ENCODE measurements at regions not wholly inside any gene's neighbourhood (a gene's known extent, or its start where the extent isn't known, plus 50 kb on each side); places are given as distances from the start of the nearest gene placed in this dataset.

DNA sequence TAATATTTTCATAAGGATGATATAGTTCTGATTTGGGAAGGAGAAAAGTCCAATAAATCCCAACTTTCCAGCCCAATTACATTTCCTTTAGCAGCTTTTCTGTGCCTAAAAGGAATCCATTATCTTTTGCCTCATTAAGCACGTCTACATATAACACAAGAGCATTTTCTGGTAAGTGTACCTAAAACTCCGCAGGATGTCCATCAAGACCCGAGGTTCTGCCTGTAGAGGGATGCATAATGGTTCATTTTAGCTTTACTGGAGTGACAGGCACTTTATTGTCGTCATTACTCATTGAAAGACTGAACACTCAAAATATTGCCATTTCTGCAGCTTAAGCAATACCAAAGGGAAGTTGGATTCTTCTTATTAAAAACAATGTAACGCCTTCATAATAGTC, 669.0 kb downstream of the PRELID2 start:
- no peak for DNase-seq

DNA sequence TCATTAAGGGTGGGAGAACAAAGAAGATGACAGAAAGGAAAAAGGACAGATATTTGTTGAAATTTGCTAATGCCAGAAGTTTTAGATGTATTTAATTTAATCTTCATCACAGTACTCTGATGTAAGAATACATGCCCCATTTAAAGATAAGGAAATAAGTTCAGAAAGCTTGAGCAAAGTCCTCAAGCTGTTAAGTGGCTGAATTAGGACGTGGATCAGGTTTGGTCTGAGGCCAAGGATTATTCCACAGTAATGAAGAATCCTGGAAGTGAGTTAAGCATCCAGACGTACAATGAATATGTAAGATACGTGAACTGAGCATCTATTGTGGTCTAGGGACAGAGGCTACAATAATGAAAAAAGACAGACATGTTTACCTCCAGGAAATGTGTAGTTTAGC, 671.3 kb downstream of the PRELID2 start:
- no peak for DNase-seq

DNA sequence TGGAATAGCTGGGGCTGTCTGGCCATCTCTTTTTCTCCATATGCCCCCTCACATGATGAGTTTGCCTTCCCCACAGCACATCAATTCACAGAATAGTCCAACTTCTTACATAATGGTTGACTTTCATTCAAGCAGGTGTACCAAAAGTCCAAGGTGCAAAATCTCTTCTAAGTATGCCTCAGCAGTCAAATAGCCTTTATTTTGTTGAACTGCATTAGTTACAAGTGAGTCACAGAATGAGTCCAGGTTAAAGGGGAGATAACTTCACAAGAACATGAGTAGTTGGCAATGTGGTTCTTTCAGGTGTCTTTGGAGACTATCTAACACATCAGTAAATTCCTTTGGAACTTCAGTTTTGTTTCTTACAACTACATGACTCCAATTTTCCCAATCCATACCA, 672.5 kb downstream of the PRELID2 start:
- no peak for DNase-seq

DNA sequence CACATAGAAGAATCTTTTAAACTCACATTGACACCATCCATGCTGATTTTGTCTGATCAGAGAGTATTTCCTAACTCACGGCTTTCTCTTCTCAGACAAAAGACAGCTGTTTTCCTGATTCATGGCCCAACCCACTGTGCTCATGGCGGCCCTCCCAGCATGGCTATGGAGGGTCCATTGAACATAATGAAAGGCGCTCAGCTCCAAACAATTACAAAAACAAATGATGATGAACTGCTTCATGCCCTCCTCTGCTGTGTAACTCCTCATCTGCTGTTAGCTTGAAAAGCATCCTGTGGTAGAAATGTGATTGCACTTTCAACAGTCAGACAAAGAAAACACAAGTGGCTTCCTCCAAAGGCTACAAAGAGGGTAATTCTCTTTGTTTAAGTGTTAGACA, 673.8 kb downstream of the PRELID2 start:
- DNase-seq: no peak

DNA sequence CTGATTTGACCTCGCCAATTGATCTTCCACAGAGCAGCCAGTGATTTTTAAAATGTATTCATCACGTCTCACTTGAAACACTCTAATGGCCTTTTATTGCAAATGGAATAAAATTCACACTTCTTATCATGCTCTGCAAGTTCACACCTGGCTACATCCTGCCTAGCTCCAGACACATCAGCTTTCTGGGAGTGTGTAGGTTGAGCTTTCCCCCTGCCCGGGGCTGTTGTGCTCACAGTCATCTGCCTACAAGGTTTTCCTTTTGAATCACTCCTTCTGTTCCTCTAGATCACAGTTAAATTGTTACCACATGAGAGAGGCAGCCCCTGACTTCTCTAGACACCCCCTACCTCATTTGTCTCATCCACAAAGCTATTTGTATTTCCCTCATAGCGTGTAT, 674.5 kb downstream of the PRELID2 start:
- no peak for DNase-seq

DNA sequence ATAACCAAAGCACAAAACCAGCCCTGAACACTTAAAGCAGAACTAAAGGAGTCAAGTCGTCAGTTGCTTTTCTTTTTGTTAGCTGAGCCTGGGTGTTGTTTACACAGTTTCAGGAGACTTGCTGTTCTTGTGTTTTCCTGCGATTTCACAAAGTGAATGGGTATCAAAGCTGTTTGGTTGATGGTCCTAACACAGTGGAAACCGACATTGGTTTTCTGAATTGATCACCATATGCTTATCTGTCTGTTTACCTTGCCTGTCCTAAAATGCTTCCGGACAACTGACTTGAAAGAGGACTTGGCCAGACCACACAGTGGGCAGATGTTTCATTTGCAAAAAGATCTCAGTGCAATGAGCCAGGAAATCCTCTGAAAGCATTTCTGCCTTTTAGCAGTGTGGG, 676.4 kb downstream of the PRELID2 start:
- no peak for DNase-seq

DNA sequence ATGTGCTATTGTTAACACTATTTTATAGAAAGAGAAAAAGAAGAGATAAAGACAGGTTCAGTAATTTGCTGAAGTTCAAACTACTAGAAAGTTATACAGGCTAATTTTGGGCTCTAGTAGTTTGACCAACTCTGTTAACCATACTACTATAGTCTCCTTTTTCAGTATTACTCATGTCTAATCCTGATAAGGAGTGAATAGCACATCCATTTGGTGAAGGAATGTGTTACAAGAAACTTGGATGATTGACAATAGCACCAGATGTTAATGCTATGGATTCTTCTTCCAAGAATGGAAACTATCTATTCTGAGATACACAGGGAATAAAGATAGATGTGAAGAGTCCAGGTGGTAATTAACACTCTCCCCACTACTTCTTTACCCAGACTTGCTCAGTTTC, 677.3 kb downstream of the PRELID2 start:
- DNase-seq: no peak

DNA sequence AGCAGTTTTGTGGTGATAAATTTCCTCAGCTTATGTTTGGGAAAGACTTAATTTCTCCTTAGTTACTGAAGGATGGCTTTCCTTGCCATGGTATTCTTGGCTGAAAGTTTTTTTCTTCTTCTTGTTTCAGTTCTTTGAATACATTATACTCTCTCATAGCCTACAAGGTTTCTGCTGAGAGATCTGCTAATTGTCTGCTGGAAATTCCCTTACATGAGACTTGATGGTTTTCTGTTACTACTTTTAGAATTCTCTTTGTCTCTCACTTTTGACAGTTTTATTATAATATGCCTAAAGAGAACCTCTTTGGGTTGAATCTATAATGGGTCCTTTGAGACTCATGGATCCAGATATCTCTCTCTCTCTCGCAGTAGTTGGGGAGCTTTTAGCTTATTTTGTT, 693.6 kb downstream of the PRELID2 start:
- DNase-seq: no peak

DNA sequence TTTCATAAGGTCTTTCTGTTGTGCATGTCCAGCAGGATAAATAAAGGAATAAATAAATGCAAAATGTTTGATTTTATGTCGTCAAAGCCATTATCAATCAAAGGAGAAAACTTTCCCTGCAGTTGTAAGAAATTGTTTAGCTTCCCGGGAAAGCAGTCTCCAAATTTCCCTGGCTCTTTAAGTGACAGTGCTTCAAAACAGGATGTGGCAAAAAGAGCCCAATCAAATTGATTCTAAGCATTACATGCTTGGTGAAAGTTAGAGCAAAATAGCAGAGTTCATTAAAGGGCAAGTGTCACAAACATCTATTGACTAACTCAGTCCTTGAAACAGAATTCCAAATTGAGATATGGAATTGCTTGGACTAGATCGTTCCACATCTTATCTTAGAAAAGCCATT, 704.1 kb downstream of the PRELID2 start:
- DNase-seq: no peak

DNA sequence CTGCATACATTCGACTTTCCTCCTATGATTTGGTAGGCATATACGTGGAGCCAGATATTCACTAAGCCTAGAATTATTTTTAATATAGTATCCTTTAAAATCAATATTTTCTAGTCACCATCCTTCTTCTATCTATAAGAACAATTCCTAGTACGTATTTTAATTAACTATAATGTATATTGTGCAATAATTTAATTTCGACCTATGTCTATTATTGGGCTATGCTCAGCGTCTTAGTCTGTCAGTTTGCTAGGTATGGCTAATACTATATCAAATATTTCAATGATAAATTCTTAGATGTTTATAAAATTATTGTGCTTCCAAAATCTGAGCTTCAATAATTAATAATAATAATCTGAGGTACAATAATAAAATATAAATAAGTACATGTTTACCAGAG, 705.3 kb downstream of the PRELID2 start:
- no peak for DNase-seq

DNA sequence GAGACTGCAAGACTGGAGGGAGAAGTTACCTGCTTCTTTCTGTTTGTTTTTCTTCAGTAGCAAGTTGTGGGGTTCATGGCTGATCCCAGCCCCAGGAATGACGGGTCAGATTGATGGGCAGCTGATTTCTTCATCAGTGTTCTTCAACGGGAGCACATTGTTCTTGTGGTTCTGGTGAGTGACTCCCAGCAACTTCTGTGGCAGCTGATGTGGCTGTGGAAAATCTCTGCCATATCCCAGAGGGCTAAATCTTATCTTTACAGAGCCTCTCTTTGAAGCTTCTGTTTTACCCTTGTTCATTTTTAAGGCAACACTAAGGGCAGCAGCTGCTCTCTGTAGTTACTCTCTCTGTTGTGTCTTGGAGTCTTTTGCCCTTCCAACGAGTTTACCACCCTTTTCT, 710.3 kb downstream of the PRELID2 start:
- DNase-seq: no peak

DNA sequence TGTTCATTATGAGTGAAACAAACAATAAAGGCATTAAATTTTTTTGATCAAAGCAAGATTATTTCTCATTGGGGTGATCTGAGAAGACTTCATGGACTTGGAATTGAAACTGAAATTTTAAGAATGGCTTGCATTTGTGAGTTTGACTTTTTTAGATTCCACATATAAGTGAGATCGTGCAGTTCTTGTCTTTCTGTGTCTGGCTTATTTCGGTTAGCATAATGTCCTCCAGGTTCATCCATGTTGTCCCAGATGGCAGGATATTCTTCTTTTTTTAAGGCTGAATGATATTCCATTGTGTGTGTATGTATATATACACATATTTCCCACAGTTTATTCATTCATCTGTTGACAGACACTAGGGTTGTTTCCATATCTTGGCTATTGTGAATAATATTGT, 716.5 kb downstream of the PRELID2 start:
- no peak for DNase-seq

DNA sequence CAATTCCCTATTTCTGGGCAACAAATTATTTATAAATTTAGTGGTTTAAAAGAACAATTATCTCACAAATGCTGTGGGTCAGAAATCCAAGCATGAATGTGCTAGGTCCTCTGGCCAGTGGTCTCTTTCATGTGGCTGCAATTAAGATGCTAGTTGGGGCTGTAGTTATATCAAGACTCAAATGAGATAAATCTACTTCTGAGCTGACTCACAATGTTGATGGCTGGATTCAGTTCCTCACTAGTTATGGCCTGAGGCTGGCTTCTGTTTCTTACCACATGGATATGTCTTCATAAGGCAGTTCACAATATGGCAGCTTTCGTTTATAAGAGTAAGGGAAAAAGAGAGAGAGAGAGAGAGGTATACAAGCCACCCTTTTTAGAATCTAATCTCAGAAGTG, 717.0 kb downstream of the PRELID2 start:
- no peak for DNase-seq

DNA sequence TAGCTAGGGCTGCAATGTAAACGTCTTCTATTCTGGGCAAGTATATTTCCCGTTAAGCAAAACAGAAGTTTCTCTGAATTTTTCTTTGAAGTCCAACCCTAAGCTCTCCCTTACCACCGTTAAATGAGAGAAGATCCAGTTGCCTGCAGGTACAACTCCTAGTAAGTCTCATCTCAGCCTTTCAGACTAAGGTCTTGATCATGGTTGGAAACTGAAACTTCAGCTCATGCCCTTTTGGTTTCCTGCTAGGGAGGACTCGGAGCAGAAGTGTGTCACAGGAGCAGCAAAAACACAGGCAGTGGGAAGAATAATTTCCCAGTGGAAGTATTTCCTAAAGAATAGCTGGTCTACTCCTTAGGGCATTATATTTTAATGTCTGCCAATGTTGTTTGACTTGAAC, 717.9 kb downstream of the PRELID2 start:
- no peak for DNase-seq

DNA sequence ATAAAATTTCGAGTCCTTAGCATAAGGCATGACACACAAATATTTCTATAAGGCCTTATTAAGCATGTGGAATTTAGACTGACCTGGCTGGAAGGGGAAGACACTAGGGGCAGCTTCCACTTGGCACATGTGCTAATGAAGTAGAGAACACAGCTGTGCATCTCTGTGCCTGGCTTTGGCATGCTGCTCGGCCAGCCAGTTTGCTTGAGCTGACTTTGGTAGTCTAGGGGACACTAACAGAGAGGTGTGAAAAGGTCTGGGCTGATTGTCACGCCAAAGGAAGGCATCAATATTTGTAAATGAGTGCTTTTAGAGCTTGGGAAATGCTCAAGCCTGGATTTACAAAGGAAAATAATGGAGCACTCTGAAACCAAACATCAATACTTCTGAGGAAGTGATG, 723.7 kb downstream of the PRELID2 start:
- no peak for DNase-seq

DNA sequence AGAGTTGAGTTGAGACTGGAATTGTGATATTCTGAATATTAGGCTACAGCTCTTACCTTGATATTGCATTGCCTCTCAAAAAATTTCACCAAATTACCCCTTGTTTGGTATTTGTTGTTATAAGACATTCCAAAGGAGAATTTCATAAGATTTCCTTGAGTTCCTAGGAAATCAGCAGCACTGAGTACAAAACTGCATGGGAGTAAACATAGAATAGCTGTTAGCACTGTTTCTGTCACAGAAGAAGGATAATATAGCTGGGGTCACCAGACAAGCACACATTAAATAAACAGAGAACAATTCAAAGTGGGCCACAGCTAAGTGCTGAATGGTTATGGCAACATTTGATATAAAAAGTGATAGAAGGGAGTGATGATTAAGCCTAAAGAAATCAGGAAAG, 724.3 kb downstream of the PRELID2 start:
- no peak for DNase-seq

DNA sequence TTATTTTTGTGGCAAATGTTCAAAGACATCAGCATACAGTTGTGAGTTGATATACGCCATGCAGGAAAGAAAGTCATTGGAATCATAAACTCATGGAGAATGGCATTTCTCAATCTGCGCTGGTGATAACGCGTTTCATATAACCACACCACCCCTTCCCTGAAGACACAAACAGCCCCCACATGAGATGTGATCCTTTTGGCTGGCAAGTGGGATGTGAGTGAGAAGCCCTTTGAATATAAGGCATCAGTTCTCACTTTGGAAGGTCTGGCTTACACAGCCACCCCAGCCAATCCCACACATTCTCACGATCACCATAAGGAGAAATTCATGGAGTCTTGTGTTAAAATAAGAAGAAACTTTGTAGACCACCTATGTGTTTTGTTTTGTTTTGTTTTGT, 725.0 kb downstream of the PRELID2 start:
- no peak for DNase-seq

DNA sequence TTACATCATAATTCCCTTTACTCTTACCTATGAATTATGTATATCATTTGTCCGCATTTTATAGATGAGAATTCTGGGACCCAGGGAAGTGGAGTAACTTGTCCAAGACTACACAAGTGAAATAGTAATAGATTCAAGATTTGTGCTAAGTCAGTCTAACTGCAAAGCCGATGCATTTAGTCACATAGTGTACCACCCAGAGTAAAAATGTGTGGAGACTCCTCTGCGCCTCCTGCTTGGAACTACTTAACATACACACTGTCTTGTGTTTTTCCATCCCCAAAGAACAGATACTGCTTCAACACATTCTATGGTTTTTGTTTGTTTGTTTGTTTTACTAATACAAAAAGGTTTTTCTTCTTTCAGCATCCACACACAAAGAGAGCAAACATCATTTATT, 729.8 kb downstream of the PRELID2 start:
- DNase-seq: no peak

DNA sequence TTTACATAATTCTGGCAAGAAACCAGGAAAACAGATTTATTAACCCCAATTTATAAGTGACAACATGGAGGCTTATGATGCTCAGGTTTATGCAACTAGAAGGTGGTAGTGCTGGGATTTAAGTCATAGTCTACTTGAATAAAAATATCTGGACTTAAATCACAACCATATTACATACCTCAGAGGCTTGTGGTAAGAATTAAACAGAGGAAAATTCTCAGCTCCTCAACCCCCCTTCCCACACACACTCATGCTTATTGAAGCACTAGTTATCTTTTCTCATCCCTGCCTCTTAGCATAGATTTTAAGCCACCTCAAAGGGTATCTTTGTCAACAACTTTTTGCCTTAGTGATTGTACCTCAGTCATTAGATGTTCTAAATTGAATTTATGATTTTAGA, 731.0 kb downstream of the PRELID2 start:
- DNase-seq: no peak

DNA sequence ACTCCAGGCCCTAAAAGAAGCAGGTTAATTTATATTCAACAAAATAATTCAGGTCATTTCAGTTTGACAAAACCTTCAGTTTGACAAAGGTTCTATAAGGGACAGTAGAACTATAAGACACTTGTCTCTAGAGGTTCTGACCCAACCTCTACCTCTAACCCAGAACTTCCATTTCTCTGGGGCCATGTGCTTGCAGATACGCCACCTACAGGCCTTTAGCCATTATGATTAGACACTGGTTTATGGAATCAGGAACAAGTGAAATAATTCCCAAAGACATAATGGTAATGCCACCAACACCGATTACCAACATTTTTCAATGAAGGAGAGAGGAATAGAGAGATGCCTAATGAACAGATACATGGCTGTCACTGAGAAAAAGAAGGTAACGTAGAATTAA, 733.9 kb downstream of the PRELID2 start:
- no peak for DNase-seq

DNA sequence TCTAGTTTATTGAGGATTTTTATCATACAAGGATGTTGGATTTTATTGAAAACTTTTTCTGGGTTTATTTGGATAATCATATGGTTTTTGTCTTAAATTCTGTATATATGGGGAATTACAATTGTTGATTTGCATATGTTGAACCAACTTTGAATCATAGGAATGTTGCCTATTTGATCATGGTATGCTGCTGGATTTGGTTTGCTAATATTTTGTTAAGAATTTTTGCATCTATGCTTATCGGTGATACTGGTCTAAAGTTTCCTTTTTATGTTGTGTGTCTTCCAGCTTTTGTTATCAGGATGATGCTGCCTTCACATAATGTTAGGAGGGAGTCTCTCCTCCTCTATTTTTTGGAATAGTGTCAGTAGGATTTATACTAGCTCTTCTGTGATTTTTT, 745.0 kb downstream of the PRELID2 start:
- DNase-seq: no peak

DNA sequence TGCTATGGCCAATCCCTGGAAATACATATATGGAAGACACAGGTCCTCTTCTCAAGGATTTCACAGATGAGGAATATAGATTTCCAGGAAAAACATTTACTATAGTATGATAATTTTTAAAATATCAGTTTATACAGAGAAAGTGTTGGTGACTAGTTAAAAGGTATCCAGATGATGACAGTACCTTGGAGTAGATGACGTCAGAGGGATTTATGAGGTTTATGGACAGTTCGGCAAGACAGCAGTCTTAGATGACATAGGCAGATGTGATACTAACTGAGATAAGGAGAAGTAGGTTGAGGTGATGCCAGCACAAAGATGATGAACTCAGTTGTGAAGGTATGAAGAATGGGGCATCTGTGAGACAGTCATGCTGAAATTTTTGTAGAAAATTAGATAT, 750.3 kb downstream of the PRELID2 start:
- no peak for DNase-seq

DNA sequence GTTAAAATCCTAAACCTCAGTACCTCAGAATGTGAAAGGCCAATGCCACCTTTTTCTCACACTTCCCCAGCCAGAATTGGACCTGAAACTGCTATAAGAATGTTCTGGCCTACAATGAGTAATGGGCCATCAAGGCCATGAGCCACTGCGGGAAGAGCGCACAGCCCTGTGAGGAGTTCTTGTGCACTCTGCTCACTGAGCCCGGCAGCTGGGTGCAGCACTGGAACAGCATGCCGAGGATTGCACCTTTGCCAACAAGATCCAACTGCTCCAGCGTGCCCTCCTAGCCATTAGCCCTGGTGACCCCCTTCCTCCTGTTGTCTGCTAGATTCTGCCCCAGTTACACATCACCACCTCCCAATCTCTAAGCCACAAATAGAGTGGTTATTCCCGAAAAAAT, 758.1 kb downstream of the PRELID2 start:
- DNase-seq: no peak

DNA sequence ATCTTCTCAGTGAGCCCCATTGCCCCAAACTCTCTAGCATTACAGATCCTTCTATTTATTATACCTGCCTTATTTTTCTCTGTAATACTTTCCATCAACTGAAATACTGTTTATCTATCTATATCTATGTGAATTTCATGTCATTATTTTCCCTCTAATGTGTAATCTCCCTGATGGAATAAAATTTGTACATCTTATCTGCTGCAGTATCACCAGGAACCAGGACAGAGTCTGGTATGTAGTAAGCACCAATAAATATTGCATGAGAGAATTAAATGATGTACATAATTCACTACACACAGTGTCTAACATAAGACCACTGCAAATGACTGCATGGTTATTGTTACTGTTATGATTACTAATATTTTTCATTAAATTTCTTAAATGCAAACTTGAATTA, 759.1 kb downstream of the PRELID2 start:
- no peak for DNase-seq

DNA sequence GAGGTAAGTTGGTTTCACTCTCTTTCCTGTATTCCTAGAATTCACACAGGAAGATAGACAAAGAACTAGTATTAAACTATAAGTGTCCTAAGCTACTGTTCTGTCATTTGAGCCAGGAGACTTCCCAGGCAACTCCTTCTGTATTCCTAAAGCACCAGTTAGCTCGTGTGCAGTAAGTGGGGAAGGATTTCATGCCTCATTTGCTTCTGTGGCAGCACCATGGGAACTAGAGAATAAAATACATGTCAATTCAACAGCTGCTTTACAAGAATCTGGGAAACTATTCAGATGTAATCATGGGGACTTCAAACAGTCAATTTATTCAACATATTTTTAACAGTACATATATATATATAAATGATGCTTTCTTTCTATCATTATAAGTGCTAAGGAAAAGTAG, 762.3 kb downstream of the PRELID2 start:
- no peak for DNase-seq

DNA sequence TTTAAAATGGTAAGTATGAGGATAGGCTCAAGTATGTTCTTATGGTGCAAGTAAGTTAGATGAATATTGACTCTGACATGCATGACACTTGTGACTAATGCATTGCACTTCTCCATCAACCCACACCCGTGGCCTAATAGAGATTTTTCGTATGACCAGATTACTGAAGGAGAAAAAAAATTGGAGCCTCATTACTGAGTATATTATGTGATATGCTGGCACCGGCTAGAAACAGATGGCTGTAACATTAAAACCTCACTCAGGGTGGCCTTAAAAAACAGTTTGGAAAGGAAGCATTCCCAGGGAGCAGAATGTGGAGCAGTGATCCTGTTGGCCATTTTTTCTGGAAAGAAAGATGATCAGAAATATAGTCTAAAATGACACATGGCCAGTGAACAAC, 766.4 kb downstream of the PRELID2 start:
- no peak for DNase-seq

Measured in NCI-H524 treated with DMSO at 0.1 percent for 48 hours (cell line).